ENCODE measurements at regions not wholly inside any gene's neighbourhood (a gene's known extent, or its start where the extent isn't known, plus 50 kb on each side); places are given as distances from the start of the nearest gene placed in this dataset.

DNA sequence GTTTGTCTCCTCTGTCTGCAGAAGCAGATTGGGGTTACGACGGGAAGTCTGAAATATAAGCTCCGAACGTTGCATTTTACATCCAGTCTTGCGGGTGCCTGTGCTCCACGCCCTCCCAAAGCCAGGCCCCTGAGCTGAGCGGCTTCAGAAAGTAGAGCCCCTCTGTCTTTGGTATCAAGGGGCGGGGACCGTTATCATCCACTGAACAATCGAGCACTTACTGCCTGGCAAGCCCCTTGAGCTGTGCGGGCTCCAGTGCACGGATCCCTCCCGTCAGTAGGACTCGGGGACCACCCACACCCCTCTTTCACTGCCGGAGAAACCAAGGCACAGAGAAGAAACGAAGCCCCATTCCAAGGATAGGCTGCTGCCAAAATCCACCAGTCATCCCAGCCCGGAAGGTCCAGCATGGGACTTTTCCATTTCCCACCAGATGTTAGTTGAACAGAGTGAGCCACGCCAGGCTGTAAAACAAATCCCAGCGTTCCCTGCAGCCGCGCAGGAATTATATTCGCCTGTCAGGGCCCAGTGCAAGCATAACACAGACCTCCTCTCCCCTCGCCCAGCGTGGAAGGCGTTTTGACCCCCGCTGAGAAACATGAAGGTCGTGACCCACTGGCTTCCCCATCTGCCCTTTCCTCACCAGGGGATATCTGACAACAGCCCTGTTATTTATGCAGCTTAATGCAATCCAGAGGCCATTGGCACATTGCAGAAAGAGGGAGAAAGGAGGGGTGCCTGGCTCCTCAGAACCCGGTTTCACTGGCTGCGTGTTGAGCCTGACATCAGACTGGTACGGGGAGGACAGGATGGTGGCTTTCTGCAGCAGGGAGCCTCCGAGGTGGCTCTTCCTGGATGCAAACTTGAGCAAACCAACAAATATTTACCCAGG is 212.2 kb upstream of the FOXF1 start:
- intact Hi-C loops (cut with DNase I), result no loop called here
- DNase-seq, result no peak

DNA sequence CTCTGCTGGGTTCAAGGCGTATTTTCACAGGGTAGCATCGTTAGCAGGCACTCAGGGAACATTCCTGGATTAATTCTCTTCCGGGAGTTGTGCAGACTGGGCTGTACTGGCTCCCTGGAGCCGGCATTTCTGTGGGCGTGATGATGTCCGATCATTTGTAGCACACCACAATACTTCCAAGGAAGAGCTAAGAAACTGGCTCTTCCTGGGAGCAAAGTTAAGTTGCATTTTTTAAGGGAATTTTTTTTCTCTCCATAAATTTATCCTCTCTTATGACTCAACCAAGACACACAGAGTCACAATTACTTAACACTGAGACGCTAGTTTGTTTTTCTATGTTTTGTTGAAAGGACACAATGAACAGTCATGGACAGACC is 211.6 kb upstream of the FOXF1 start:
- intact Hi-C loops (cut with DNase I), result no loop called here
- no peak for DNase-seq

DNA sequence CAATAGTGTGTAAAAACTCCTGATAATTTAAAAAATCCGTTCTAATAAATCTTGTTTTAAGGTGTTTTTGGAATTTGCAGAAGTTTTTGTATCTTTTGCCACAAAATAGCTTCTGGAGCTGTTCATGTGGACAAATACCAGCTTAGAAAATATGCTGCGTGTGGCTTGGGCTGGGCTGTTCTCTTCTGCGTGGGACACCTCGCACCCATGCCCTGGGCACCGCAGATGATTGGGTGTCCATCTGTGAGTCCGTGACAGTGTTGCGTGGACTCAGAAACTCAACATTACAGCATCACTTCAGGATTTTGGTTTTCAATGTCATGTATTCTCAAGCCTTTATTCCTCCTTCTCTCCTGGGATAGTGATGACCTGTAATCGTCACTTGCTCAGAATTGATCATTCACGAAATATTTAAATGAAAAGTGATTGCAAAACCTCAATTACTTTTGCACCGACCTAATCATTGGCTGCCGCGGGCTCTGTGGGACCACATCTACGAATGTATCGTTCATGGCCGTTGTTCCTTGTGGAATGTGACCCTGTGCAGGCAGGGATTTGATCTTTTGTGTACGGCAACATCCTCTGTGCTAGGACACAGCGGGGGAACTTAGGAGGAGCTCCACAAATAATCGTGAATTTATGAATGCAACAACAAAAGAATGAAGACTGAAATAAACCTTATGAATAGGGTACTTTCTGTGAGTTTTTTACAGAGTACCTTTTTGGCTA is 210.3 kb upstream of the FOXF1 start:
- DNase-seq, result no peak
- intact Hi-C loops (cut with DNase I), result no loop called here

DNA sequence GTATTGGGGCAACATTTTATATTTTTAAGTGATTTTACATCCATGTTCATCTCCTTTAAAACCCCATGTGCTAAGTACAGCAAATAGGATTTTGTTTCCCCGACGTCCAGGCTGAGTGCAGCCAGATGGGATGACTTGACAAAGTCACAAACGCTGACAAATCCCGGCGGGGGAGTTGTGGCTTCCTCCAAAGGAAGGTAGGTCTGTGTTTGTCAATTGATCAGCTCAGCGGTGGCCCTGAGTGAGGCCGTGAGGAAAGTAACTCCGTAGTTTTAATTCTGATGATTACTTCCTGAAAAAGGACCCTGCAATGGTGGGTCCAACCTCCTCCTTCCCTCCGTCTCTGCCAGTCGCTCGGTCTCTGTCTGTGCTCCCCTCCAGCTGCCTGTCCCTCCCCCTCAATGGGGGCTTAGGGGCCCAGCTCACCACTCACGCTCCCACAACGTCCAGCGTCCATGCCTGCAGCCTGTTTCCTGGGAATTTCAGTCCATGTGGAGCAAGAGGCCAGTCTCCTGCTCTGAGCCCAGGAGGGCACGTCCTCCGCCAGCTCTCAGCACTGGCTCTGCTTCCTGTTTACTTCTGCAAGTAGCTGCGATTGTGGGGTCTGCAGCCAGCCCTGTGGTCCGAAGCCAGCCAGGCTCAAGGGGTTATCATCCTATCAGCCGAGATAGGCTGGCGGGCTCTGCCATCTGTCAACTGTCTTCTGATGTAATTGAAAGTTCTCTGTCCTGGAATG is 209.4 kb upstream of the FOXF1 start:
- intact Hi-C loops (cut with DNase I), result no loop called here
- peak in 1 of 10 donors; percentile 62 for DNase-seq

DNA sequence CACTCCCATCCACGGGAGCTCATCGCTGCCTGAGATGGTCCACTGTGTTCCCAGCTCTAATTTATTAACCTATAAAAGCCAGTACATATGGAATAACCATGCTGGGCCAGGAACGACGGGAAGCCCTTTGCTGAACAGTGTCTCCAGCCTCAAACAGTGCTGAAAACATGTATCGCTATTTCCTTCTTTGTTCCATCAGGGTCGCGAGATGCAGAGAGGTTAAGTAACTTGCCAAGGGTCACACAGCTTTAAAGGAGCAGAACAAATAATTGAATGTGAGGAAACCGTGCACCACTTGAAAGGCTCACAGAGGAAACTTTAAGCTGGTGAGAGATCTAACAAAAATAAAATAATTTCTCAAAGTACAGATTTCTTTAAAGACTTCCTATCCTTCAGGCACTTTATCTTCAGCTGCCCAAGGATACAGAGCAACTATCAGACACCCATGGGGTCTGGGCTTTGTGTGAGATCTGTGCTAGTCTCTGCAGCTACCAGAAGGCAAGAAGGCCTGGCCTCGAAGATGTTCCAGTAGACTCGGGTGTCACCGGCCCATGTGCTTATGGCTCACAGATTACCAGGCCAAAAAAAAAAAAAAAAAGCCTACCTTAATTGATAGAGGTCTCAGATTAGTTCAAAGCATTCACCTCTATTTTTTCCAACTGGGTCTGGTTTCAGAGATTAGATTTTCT is 207.8 kb upstream of the FOXF1 start:
- intact Hi-C loops (cut with DNase I), result no loop called here
- DNase-seq, result no peak

DNA sequence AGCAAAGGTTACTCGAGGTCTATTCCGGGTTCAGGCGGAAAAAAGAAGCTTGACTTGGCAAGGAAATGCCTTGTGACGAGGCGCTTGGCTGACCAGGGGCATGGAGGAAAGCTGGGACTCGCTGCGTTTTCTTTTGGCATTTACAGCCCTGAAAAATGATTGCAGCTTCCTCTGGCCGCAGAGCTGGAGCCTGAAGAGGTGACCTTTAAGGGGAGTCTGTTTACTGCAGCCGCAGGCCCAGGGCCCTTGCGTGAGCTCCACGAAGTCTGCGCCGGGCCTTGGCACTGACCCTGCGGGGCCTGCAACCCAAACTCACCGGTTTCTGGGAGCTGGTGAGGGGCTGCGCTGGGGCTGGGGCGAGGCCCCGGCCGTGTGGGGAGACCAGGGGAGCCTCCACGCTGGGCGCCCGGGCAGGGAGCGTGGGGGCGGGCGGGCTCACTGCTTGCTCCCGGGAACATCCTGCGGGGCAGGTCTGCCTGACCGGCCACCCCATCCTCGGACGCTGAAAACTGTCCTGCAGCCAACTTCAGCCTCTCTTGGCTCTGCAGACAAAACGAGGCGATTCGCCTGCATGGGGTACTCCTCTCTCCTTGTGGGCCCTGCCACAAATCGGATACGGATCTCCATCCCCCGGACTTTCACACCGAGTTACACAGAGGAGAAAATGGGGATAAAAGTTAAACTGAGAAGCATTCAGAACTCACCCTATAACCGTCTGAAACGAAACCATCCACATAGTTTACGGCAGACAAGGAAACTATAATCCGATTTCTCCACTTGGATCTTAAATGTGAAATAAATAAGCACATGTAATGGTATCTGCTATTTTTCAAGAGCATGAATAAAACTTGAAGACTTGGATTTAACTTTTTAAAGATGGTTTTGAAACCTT is 206.3 kb upstream of the FOXF1 start:
- intact Hi-C loops (cut with DNase I), result no loop called here
- DNase-seq, result no peak

DNA sequence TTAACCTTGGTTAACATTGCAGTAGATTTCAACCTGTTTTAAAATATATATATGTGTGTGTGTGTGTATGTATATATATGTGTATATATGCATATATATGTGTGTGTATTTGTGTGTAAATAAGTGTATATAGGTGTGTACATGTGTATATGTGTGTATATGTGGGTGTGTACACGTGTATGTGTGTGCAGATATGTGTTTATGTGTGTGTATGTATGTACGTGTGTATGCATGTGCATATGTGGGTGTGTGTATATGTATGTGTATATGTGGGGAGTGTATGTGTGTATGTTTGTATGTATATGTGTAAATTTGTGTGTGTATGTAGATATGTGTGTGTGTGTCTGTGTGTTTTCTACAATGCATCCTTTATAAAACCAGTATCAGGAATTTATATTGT is 205.5 kb upstream of the FOXF1 start:
- intact Hi-C loops (cut with DNase I), result no loop called here
- no peak for DNase-seq

DNA sequence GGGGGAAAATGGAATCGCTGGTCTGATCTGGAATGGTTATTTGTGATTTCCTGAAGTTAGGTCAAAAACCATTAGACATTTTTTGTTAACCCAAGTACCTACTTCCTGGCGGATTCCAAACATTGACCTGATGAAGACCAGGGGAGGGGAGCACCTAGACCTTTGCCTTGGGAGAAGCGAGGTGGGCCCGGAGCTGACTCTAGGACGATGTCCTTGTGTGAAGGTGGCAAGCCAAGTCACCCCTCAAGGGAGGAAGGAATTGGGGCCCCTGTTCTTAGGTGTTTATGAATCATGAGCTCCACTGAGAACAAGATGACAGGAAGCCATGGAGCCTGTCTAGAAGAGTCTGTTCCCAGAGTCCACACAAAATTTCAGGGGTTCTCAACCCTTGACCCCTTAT is 204.9 kb upstream of the FOXF1 start:
- intact Hi-C loops (cut with DNase I), result no loop called here
- peak in 1 of 10 donors; percentile 20 for DNase-seq

DNA sequence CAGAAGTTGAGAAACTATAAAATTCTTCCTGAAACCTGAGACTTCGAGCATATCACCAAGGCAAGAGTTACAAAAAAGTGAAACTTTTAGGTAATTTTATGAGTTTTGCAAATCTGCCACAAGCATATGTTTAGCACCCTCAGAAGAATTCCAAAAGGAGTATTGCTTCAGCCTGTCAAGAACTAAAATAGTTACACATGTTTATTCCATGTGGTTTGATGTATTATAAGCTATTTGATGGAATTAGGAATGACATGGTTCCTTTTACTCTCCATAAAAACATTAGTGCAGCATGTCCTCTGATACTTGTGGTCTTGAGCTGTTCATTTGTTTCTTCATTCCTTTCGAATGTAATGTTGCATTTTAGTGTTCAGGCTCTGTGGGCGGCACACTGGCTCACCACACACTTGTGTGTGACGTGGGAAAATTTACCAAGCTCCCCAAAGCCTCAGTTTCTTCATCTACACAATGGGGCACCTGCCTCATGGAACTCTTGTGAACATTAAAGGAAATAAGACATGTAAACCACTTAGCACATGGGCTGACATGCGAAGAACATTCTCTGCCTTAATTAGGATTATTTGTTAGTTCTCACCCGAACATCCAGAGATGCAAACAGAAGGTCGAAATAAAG is 204.2 kb upstream of the FOXF1 start:
- intact Hi-C loops (cut with DNase I), result no loop called here
- DNase-seq, result no peak

DNA sequence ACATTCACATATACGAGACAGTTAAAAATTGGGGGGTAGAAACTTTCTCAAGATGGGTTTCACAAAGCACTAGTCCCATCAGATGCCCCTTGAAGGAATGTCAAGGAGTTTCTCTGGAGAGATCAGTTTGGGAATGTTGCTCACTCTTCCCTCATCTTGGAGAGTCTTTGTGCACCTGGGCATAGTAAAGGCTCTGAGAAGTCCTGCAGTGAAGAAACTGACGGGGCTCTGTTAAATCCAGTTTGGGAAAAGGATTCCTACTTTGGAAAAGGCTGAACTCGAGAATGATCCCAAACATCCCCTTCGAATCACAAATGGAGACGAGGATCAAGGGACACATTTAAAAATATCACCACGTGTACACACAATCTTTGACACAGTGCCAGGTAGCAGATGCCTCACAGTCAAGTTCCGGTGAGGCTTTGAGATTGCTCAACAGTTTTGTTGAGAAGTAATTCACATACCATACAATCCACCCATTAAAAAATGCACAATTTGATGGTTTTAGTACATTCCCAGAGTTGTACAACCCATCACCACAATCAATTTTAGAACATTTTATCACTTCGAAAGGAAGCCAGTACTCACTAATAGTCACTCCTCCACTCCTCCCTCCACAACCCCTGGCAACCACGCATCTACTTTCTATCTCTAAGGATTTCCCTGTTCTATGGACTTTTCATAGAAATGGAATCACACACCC is 203.4 kb upstream of the FOXF1 start:
- no peak for DNase-seq
- intact Hi-C loops (cut with DNase I), result no loop called here

DNA sequence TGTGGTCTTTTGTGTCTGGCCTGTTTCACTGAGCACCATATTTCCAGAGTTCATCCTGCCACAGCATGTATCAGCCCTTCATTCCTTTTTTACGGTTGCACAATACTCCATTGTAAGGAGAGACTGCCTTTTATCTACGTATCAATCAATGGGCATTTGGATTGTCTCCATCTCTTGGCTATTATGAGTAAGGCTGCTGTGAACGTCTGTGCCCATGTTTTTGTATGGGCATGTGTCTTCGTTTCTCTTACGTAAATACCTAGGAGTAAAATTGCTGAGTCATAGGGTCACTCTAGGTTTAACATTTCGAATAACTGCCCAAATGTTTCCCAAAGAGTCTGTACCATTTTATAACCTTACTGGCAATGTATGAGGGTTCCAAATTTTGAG is 202.8 kb upstream of the FOXF1 start:
- DNase-seq, result no peak
- intact Hi-C loops (cut with DNase I), result no loop called here

DNA sequence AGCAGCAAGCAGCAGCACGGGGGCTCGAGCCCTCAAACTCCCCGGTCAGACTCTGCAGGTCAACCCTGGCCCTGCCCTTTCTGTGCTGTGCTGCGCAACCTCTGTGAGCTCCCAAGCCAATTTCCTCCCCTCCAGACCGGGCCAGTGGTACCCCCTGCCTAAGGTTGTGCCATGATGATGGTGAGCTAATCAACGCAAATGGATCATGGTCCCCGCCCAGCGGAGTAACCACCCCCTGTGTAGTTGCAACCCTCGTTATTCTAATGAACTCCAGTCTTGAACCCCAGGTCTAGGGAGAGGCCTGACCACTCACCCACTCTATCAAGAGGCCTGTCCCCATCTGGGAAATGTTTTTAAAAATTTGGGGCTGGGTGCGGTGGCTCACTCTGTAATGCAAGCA is 201.8 kb upstream of the FOXF1 start:
- DNase-seq, result no peak
- intact Hi-C loops (cut with DNase I), result no loop called here

DNA sequence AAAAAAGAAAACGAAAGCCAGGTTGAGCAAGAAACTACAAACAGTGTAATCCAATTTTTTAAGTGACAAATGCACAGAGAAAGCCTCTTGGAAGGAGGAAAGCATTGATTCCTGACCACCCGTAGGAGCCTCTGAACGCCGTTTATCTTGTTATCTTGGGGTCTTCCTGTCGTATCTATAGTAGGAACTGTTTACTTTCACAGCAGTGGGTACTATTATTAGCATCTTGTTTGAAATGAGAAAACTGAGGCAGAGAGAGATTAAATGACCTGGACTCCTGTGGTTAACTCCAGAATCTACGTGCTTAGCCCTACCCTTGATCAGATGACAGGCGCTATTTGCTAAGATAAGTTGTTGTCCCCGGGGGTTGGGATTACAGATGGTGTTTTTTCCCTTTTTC is 196.7 kb upstream of the FOXF1 start:
- DNase-seq, result no peak
- intact Hi-C loops (cut with DNase I), result no loop called here

DNA sequence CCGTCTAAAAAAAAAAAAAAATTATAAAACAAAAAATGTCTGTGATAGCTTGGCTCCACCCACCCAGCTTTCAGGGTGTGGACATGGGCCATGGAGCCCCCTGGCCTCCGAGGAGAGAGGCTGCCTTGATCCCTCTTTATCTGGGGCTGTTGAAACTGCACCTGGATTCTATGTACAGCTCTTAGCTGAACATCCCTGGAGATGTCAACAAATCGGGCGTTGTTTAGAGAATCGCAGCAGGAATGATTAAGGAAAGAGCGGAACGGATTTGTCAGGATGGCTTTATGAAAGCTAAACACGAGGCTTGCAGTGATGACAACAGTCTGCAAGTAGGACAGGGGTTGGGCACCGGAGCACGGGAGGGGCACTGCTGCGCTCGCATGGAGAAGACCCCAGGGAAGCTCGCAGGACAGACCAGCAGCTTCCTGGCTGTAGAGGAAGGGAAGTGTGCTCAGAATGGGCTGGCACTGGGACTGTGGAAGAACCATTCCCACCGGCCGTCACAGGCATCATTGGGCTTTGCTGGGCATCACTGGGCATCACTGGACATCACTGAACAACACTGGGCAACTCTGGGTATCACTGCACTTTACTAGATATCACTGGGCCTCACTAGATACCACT is 195.8 kb upstream of the FOXF1 start:
- no peak for DNase-seq
- intact Hi-C loops (cut with DNase I), result no loop called here

DNA sequence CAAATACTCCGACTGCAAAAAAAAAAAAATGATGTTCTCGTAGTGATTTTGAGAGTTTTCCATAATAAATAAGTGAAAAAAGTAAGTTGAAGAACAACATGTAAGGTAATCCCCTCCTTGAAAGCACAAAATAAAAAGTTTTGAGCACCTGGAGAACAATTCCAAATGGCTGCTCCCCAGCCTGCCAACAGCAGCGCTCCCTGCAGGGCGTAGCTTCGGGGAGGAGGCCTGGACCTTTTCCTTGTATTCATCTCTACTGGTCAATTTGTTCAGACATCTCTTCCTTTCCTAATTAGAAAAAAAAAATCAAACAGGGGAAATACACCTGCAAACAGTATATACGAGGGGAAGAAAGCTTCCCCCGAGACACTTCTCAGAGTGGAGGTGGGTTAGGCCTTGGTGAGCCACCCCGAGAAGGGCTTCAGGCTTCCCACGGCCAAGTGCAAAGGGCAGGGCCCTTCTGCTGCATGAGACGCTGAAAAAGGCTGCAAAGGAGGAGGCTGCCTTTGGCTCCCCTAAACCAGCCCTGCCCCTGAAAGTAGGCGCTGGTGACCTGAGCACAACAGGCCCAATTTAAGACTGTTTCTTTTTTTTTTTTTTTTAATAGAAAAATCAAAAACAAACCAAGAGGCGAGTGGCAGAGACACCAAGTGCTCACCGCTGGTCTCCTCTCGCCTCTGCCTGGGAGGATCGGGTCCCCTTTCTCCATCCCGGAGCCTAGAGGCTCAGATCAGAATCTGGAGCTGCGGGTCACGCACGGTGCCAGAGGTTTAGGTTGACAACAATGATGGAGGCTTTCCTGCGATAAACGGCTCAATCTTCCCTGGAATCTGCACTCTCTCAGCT is 193.1 kb upstream of the FOXF1 start:
- intact Hi-C loops (cut with DNase I), result no loop called here
- peak in 1 of 10 donors; percentile 70 for DNase-seq

DNA sequence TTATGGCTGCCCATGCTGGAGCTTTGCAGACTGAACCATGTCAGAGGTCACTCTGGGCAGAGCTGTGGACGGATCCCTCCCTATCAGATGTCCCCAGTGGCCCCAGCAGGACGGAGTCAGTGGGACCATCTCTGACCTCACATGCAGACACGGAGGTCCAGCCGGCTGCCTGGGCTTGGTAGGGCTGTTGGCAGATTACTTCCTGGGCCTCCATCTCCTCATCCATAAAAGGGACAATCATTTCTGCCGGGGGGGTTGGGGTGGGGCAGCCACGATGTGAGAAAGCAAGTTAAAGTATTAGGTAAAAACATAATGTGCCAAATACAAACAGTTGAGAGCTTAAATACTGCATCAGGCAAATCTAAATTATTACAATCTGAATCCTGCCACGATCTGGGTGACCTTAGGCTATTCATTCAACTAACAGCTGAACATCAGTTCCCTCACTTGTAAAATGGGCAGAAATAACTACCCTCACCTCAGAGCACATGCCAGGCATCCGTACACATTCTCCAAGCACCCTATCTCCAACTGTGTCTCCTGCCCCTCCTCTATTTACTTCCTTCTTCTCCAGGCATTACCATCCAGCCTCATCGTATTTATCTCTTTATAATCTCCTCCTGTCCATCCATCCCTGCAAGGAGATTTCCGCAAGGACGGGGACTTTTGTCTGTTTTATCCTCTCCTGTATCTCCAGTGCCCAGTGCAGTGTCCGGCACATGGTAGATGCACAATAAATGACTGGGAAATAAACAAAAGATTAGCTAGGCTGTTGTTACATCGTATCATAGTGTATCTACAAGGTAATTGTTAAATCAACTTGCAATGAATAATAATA is 192.3 kb upstream of the FOXF1 start:
- intact Hi-C loops (cut with DNase I), result no loop called here
- no peak for DNase-seq

Measured in posterior cingulate gyrus (tissue), 11 donors.